Spinal cord (tissue), 9 donors: ENCODE measurements at regions not wholly inside any gene's neighbourhood (a gene's known extent, or its start where the extent isn't known, plus 50 kb on each side); places are given as distances from the start of the nearest gene placed in this dataset.

ENCODE experiments used
- DNase-seq, 6 donors: peaks; one replicate each; pipeline versions ENCODE4 v3.0.0 to v3.0.0-alpha.2; 2013 to 2015; ENCODE audit warnings: low spot score in 6 of 6, low read depth in 4 of 6
- H3K27ac ChIP-seq: one replicate; pipeline ENCODE4 v1.5.1; 2013; ENCODE audit warnings: low read depth, low read length, control low read depth
- H3K27me3 ChIP-seq: one replicate; pipeline ENCODE4 v1.6.1; 2013; ENCODE audit warnings: low read length; ENCODE audit not compliant: control insufficient read depth, insufficient read depth
- H3K36me3 ChIP-seq: one replicate; pipeline ENCODE4 v1.6.1; 2013; ENCODE audit warnings: low read length; ENCODE audit not compliant: control insufficient read depth, insufficient read depth
- H3K4me1 ChIP-seq: one replicate; pipeline ENCODE4 v1.6.1; 2013; ENCODE audit warnings: low read length; ENCODE audit not compliant: control insufficient read depth, insufficient read depth
- H3K4me3 ChIP-seq: one replicate; pipeline ENCODE4 v1.5.1; 2013; ENCODE audit warnings: low read depth, low read length, control low read depth
- H3K9me3 ChIP-seq: one replicate; pipeline ENCODE4 v1.6.1; 2013; ENCODE audit warnings: low read length; ENCODE audit not compliant: control insufficient read depth, insufficient read depth
- WGBS: methylation state at CpG from one replicate; pipeline ENCODE4 v1.1.5; 2013; ENCODE audit warnings: missing lambda C conversion rate; ENCODE audit not compliant: insufficient coverage; 5-methylcytosine and 5-hydroxymethylcytosine counted together
- donor health status: healthy.

GRCh38 chr2:125710561-125710960 is 945.4 kb upstream of the GYPC start:
- Histone ChIP-seq H3K4me3 (no peak overlapping the region), H3K36me3 (no peaks in the 10 kb centered on the region), H3K4me1 (no peaks in the 10 kb centered on the region), H3K9me3 (no peaks in the 10 kb centered on the region), H3K27me3 (no peaks in the 10 kb centered on the region), H3K27ac (no peak overlapping the region)
- 76% methylated on average over 6 of the region's 6 CpGs for WGBS
- DNase-seq: no peak

GRCh38 chr2:125711075-125711474 is 944.9 kb upstream of the GYPC start:
- no peaks in the 10 kb centered on the region for H3K9me3 ChIP-seq
- DNase-seq: peak in 1 of 6 donors; percentile 8
- H3K36me3 ChIP-seq: no peaks in the 10 kb centered on the region
- no peak overlapping the region for H3K27ac ChIP-seq
- no peak overlapping the region for H3K4me3 ChIP-seq
- no peaks in the 10 kb centered on the region for H3K27me3 ChIP-seq
- H3K4me1 ChIP-seq: no peaks in the 10 kb centered on the region
- no CpG with 5 or more reads among the region's 1 CpG for WGBS

- no peak for DNase-seq
- no peaks in the 10 kb centered on the region for H3K9me3 ChIP-seq
- H3K4me1 ChIP-seq: no peaks in the 10 kb centered on the region
- no peak overlapping the region for H3K27ac ChIP-seq
- no peaks in the 10 kb centered on the region for H3K36me3 ChIP-seq
- 92% methylated on average over 6 of the region's 6 CpGs for WGBS
- H3K27me3 ChIP-seq: no peaks in the 10 kb centered on the region
- H3K4me3 ChIP-seq: no peak overlapping the region
Measured at GRCh38 chr2:125713533-125713932, 942.4 kb upstream of the GYPC start.

- H3K27me3 ChIP-seq: no peaks in the 10 kb centered on the region
- no peaks in the 10 kb centered on the region for H3K36me3 ChIP-seq
- H3K4me3 ChIP-seq: no peak overlapping the region
- no peak for DNase-seq
- no peaks in the 10 kb centered on the region for H3K4me1 ChIP-seq
- no peak overlapping the region for H3K27ac ChIP-seq
- 97% methylated on average over 12 of the region's 14 CpGs for WGBS
- no peaks in the 10 kb centered on the region for H3K9me3 ChIP-seq
Measured at GRCh38 chr2:125721072-125721721, 934.8 kb upstream of the GYPC start.

- Histone ChIP-seq H3K27ac (no peak overlapping the region), H3K4me3 (no peak overlapping the region), H3K4me1 (no peaks in the 10 kb centered on the region), H3K27me3 (no peaks in the 10 kb centered on the region), H3K9me3 (no peaks in the 10 kb centered on the region), H3K36me3 (no peaks in the 10 kb centered on the region)
- 82% methylated on average over 3 of the region's 4 CpGs for WGBS
- DNase-seq: no peak
Measured at GRCh38 chr2:125730921-125731320, 925.0 kb upstream of the GYPC start.

GRCh38 chr2:125736306-125736705 is 919.7 kb upstream of the GYPC start:
- no peak for DNase-seq
- Histone ChIP-seq H3K9me3 (no peaks in the 10 kb centered on the region), H3K36me3 (no peaks in the 10 kb centered on the region), H3K4me3 (no peak overlapping the region), H3K4me1 (no peaks in the 10 kb centered on the region), H3K27me3 (no peaks in the 10 kb centered on the region), H3K27ac (no peak overlapping the region)
- WGBS: no CpG with 5 or more reads among the region's 1 CpG

- WGBS: 63% methylated on average over 3 of the region's 4 CpGs
- DNase-seq: peak; percentile 17 to 73 (median 38)
- H3K4me3 ChIP-seq: no peak overlapping the region
- no peaks in the 10 kb centered on the region for H3K27me3 ChIP-seq
- no peaks in the 10 kb centered on the region for H3K9me3 ChIP-seq
- no peaks in the 10 kb centered on the region for H3K36me3 ChIP-seq
- H3K27ac ChIP-seq: no peak overlapping the region
- no peaks in the 10 kb centered on the region for H3K4me1 ChIP-seq
Measured at GRCh38 chr2:125745514-125745913, 910.4 kb upstream of the GYPC start.

- peak in 1 of 6 donors; percentile 2 for DNase-seq
- Histone ChIP-seq H3K36me3 (no peaks in the 10 kb centered on the region), H3K4me3 (no peak overlapping the region), H3K27ac (no peak overlapping the region), H3K9me3 (no peaks in the 10 kb centered on the region), H3K27me3 (no peaks in the 10 kb centered on the region), H3K4me1 (no peaks in the 10 kb centered on the region)
- 100% methylated on average over 1 of the region's 4 CpGs for WGBS
Measured at GRCh38 chr2:125746321-125747164, 909.4 kb upstream of the GYPC start.

GRCh38 chr2:125747165-125747425 is 908.9 kb upstream of the GYPC start:
- no peak overlapping the region for H3K27ac ChIP-seq
- no peak overlapping the region for H3K4me3 ChIP-seq
- no peaks in the 10 kb centered on the region for H3K4me1 ChIP-seq
- no peak for DNase-seq
- no peaks in the 10 kb centered on the region for H3K36me3 ChIP-seq
- H3K9me3 ChIP-seq: no peaks in the 10 kb centered on the region
- H3K27me3 ChIP-seq: no peaks in the 10 kb centered on the region

GRCh38 chr2:125756431-125756830 is 899.5 kb upstream of the GYPC start:
- H3K27ac ChIP-seq: no peak overlapping the region
- H3K27me3 ChIP-seq: no peaks in the 10 kb centered on the region
- no peaks in the 10 kb centered on the region for H3K36me3 ChIP-seq
- DNase-seq: no peak
- H3K9me3 ChIP-seq: no peaks in the 10 kb centered on the region
- WGBS: 59% methylated on average over 2 of the region's 4 CpGs
- no peak overlapping the region for H3K4me3 ChIP-seq
- H3K4me1 ChIP-seq: no peaks in the 10 kb centered on the region
